Ureter (tissue), 1 donor: ENCODE measurements at regions not wholly inside any gene's neighbourhood (a gene's known extent, or its start where the extent isn't known, plus 50 kb on each side); places are given as distances from the start of the nearest gene placed in this dataset.

Experiments
- DNase-seq: peaks from one replicate; pipeline ENCODE4 v3.0.0-alpha.2; 2020; ENCODE audit warnings: low spot score
- donor health status: DM: yes; HTN: yes; CAD: no.

- no peak for DNase-seq
Observed at GRCh38 chr1:228867951-228868730, 132.9 kb downstream of the RHOU start.

GRCh38 chr1:228868731-228869024 is 133.4 kb downstream of the RHOU start:
- no peak for DNase-seq

GRCh38 chr1:228869312-228869824 is 134.1 kb downstream of the RHOU start:
- no peak for DNase-seq

GRCh38 chr1:228870041-228870713 is 134.9 kb downstream of the RHOU start:
- no peak for DNase-seq

- peak; percentile 38 for DNase-seq
Observed at GRCh38 chr1:228871314-228872061, 136.2 kb downstream of the RHOU start.

- DNase-seq, result peak; percentile 39
Observed at GRCh38 chr1:228872080-228872479, 136.8 kb downstream of the RHOU start.

GRCh38 chr1:228873709-228874108 is 138.4 kb downstream of the RHOU start:
- peak; percentile 8 for DNase-seq

GRCh38 chr1:228875741-228876140 is 140.5 kb downstream of the RHOU start:
- peak; percentile 34 for DNase-seq

GRCh38 chr1:228876187-228876586 is 140.9 kb downstream of the RHOU start:
- peak; percentile 32 for DNase-seq

GRCh38 chr1:228879164-228879563 is 143.9 kb downstream of the RHOU start:
- DNase-seq, result no peak

GRCh38 chr1:228882041-228882770 is 146.9 kb downstream of the RHOU start:
- DNase-seq, result peak; percentile 9

- DNase-seq, result peak; percentile 10
Observed at GRCh38 chr1:228882771-228883450, 147.6 kb downstream of the RHOU start.

GRCh38 chr1:228883535-228883934 is 148.3 kb downstream of the RHOU start:
- peak; percentile 12 for DNase-seq

- peak; percentile 20 for DNase-seq
Observed at GRCh38 chr1:228884196-228884595, 148.9 kb downstream of the RHOU start.

- peak; percentile 4 for DNase-seq
Observed at GRCh38 chr1:228884615-228885566, 149.6 kb downstream of the RHOU start.

GRCh38 chr1:228885845-228886244 is 150.6 kb downstream of the RHOU start:
- DNase-seq, result peak; percentile 24

GRCh38 chr1:228887101-228887500 is 151.8 kb downstream of the RHOU start:
- DNase-seq, result no peak

GRCh38 chr1:228887960-228888359 is 152.7 kb downstream of the RHOU start:
- DNase-seq, result no peak

GRCh38 chr1:228889289-228889688 is 154.0 kb downstream of the RHOU start:
- peak; percentile 7 for DNase-seq
